Breast epithelium (tissue), 4 donors: ENCODE measurements at regions not wholly inside any gene's neighbourhood (a gene's known extent, or its start where the extent isn't known, plus 50 kb on each side); places are given as distances from the start of the nearest gene placed in this dataset.

Experiments used
- DNase-seq, 2 donors: peaks; one replicate each; pipeline ENCODE4 v3.0.0-alpha.2; 2019; ENCODE audit warnings: low spot score in 2 of 2
- H3K27ac ChIP-seq, 2 donors: fragments of 200-600 bp; sonication (generic) in 1 of 2; one replicate each; pipeline ENCODE4 v1.5.1; 2016 to 2019; ENCODE audit warnings: mild to moderate bottlenecking in 1 of 2
- H3K27me3 ChIP-seq, 2 donors: fragments of 200-600 bp; sonication (generic) in 1 of 2; one replicate each; pipeline versions ENCODE4 v1.5.1 to v1.6.0; 2017 to 2019; ENCODE audit warnings: control low read depth in 1 of 2, mild to moderate bottlenecking in 1 of 2
- H3K36me3 ChIP-seq: fragments of 200-600 bp; one replicate; pipeline ENCODE4 v1.5.1; 2019
- H3K4me1 ChIP-seq, 2 donors: fragments of 200-600 bp; sonication (generic); one replicate each; pipeline ENCODE4 v1.5.1; 2016 to 2019; ENCODE audit warnings: control low read depth in 1 of 2
- H3K4me3 ChIP-seq, 3 donors: fragments of 200-600 bp; sonication (generic); 1 replicate in 2 of 3; 2 replicates in 1 of 3; pipeline ENCODE4 v1.5.1; 2016 to 2019; ENCODE audit warnings: mild to moderate bottlenecking in 3 of 3, moderate library complexity in 2 of 3
- H3K9me3 ChIP-seq, 2 donors: fragments of 200-600 bp; sonication (generic) in 1 of 2; one replicate each; pipeline ENCODE4 v1.5.1; 2016 to 2019; ENCODE audit warnings: control low read depth in 1 of 2
- POLR2A ChIP-seq: fragments of 450-650 bp; IDR thresholded peaks from one replicate; pipeline ENCODE4 v1.6.1; 2016; ENCODE audit warnings: antibody characterized with exemption, mild to moderate bottlenecking, moderate library complexity
- POLR2AphosphoS5 ChIP-seq, 3 donors: sonication (generic); formaldehyde crosslinking; IDR thresholded peaks; one replicate each; pipeline ENCODE4 v1.6.1; 2017; ENCODE audit warnings: antibody characterized with exemption in 3 of 3
- intact Hi-C: fragments of 100-400 bp; cut with DNase I; formaldehyde crosslinking; loops from one replicate; pipeline ENCODE4 v1.15.1; 2023; ENCODE audit warnings: low total_unique reads
- TF ChIP-seq, protein P1 (sequence below), 3 donors: fragments of 450-650 bp; IDR thresholded peaks; one replicate each; pipeline ENCODE4 v1.5.1; 2016 to 2017; ENCODE audit warnings: antibody characterized with exemption in 3 of 3, mild to moderate bottlenecking in 3 of 3, moderate library complexity in 3 of 3

DNA sequence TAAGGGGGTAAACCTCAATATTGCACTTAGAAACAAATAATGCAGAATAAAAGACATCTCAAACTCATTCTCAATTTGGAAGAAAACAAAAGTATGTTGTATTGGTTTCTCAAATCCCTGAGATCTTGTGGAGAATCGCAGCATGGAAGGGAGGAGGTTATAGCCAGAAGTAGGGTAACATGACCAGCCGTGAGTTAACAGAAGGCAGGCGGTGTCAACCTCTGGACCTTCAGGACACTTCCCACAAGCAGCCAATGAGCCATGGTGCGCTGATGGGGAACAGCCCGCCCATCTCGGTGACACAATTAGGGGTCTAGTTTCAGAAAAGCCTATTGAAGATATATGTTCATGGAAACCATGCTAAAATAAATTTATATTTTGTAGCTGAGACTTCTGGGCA lies 98.4 kb downstream of the ALDH8A1 start:
- DNase-seq, result no peak
- no peak overlapping the region for H3K4me3 ChIP-seq
- H3K9me3 ChIP-seq, result no peaks in the 10 kb centered on the region
- H3K36me3 ChIP-seq, result no peaks in the 10 kb centered on the region
- H3K27ac ChIP-seq, result peak overlapping the region in 1 of 2 donors; percentile 40
- TF ChIP-seq, protein P1, sequence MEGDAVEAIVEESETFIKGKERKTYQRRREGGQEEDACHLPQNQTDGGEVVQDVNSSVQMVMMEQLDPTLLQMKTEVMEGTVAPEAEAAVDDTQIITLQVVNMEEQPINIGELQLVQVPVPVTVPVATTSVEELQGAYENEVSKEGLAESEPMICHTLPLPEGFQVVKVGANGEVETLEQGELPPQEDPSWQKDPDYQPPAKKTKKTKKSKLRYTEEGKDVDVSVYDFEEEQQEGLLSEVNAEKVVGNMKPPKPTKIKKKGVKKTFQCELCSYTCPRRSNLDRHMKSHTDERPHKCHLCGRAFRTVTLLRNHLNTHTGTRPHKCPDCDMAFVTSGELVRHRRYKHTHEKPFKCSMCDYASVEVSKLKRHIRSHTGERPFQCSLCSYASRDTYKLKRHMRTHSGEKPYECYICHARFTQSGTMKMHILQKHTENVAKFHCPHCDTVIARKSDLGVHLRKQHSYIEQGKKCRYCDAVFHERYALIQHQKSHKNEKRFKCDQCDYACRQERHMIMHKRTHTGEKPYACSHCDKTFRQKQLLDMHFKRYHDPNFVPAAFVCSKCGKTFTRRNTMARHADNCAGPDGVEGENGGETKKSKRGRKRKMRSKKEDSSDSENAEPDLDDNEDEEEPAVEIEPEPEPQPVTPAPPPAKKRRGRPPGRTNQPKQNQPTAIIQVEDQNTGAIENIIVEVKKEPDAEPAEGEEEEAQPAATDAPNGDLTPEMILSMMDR (IDR thresholded peaks at IDR 0.05), result no peak
- TF ChIP-seq POLR2AphosphoS5 (IDR thresholded peaks at IDR 0.05) (no peak), POLR2A (no peak)
- H3K27me3 ChIP-seq, result no peaks in the 10 kb centered on the region
- intact Hi-C loops, result no loop called here
- no peaks in the 10 kb centered on the region for H3K4me1 ChIP-seq

DNA sequence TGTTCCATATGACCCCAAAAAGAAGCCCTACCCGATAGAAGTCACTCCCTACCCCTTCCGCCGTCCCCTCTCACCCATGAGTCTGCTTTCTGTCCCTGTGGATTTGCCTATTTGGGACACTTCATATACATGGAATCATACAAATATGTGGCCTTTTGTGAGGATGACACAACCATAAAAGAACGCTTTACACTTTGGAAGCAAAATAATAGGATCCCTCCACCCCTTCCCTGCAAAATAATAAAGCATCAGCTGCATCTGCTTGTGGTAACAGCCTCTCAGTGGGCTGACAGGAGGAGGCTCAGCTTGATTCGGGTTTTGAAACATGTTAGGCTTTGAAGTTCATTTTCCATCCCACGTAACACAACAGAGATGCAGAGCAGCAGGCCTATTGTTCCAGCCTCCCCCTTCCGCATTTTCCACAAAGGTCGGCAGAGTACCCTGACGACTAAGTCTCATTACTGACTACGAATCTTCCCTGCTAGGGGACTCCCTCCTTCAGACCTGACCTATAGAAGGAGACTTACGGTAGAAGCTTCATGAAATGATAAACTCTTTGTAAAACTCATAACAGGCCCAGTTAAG lies 99.1 kb downstream of the ALDH8A1 start:
- Histone ChIP-seq H3K27ac (peak overlapping the region in 1 of 2 donors; percentile 40), H3K27me3 (no peaks in the 10 kb centered on the region), H3K9me3 (no peaks in the 10 kb centered on the region), H3K4me1 (no peaks in the 10 kb centered on the region), H3K4me3 (no peak overlapping the region), H3K36me3 (no peaks in the 10 kb centered on the region)
- intact Hi-C loops, result no loop called here
- no peak for TF ChIP-seq POLR2A
- TF ChIP-seq, protein P1 (IDR thresholded peaks at IDR 0.05), result no peak
- no peak for TF ChIP-seq POLR2AphosphoS5 (IDR thresholded peaks at IDR 0.05)
- DNase-seq, result no peak

DNA sequence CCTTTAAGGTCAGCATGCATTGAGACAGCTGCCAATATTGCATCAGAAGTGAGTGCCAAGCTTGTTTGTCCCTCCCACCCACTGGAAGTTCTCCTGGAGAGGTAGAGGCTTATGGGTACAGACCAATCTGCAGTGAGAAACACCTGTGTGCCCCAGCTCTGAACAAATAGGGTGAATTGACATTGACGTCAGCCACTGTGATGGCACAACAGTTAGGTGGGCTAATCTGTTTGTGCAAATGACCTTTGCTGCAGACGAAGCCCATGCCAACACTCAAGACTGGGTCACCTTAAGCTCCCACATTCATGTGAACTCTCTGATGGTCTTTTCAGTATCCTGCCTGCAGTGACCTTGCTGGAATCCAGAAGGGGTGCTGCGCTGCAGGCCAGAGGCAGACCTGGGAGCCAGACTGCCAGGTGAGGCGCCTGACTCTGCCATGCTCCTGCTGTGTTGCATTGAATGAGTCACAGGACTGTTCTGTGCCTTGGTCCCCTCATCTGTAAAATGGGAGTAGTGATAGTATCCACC lies 99.9 kb downstream of the ALDH8A1 start:
- TF ChIP-seq, protein P1 (IDR thresholded peaks at IDR 0.05), result no peak
- TF ChIP-seq POLR2AphosphoS5 (IDR thresholded peaks at IDR 0.05) (no peak), POLR2A (no peak)
- DNase-seq, result no peak
- no peaks in the 10 kb centered on the region for H3K36me3 ChIP-seq
- no peaks in the 10 kb centered on the region for H3K4me1 ChIP-seq
- no peaks in the 10 kb centered on the region for H3K9me3 ChIP-seq
- no peaks in the 10 kb centered on the region for H3K27me3 ChIP-seq
- H3K4me3 ChIP-seq, result no peak overlapping the region
- H3K27ac ChIP-seq, result no peak overlapping the region
- intact Hi-C loops, result no loop called here

DNA sequence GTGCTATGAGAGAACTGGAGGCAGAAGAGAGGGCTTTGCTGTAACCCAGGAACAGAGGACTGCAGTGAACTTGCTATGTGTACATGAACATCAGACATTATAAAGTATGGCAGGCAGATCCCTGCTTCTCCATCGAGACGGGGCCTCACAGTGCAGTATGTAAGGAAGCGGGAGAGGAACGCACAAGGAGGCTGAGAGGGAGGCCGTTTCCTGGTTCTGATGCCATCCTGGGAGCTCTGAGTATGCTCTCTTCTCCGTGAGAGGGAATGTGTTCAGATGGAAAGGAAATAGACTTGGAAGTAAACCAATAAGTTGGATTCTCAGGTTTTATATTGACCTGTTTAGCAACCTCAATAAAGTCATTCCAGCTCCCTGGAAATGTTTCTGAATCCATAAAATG lies 101.8 kb downstream of the ALDH8A1 start:
- TF ChIP-seq POLR2AphosphoS5 (IDR thresholded peaks at IDR 0.05) (no peak), POLR2A (no peak)
- TF ChIP-seq, protein P1 (IDR thresholded peaks at IDR 0.05), result no peak
- no peaks in the 10 kb centered on the region for H3K9me3 ChIP-seq
- DNase-seq, result no peak
- intact Hi-C loops, result no loop called here
- H3K4me1 ChIP-seq, result no peaks in the 10 kb centered on the region
- no peaks in the 10 kb centered on the region for H3K36me3 ChIP-seq
- no peak overlapping the region for H3K27ac ChIP-seq
- H3K27me3 ChIP-seq, result no peaks in the 10 kb centered on the region
- H3K4me3 ChIP-seq, result no peak overlapping the region

DNA sequence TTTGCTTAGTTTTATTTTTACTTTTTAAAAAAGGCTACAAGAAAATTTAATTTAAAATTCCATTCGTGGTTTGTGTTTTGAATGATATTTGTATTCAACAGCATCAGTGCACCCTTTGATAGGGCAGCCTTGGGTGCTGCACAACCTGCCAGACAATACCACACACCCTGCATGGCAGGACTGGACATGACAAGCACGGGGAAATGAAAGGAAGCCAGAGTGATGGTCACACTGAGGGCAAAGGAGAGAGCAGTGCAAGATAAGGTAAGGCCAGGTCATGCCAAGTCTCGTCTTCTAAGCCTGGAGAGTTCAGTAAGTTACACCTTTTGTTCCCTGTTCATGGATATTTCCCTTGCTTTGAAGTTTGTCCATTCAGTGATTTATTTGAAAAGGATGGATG lies 103.0 kb downstream of the ALDH8A1 start:
- Histone ChIP-seq H3K27ac (no peak overlapping the region), H3K9me3 (no peaks in the 10 kb centered on the region), H3K4me1 (no peaks in the 10 kb centered on the region), H3K4me3 (no peak overlapping the region), H3K27me3 (no peaks in the 10 kb centered on the region), H3K36me3 (no peaks in the 10 kb centered on the region)
- intact Hi-C loops, result no loop called here
- no peak for DNase-seq
- TF ChIP-seq, protein P1 (IDR thresholded peaks at IDR 0.05), result no peak
- TF ChIP-seq POLR2AphosphoS5 (IDR thresholded peaks at IDR 0.05) (no peak), POLR2A (no peak)
